GM12864 (cell line): ENCODE measurements at regions not wholly inside any gene's neighbourhood (a gene's known extent, or its start where the extent isn't known, plus 50 kb on each side); places are given as distances from the start of the nearest gene placed in this dataset.
A peak's percentile ranks its signal among the peaks of the same experiment; 100 is the strongest.

Source experiments
- DNase-seq: peaks from one replicate; pipeline ENCODE4 v3.0.0-alpha.2; 2011; ENCODE audit warnings: low read depth
- H3K4me3 ChIP-seq: 2 replicates; pipeline ENCODE4 v1.5.1; 2011; ENCODE audit warnings: mild to moderate bottlenecking, low read depth, low read length, control low read depth
- CTCF ChIP-seq: IDR thresholded peaks from 2 replicates; pipeline ENCODE4 v1.5.1; 2011; ENCODE audit warnings: low read depth, mild to moderate bottlenecking, moderate library complexity, low read length, control low read depth, inconsistent platforms; ENCODE audit errors: missing control alignments

- DNase-seq: no peak
- no peak for TF ChIP-seq CTCF
- H3K4me3 ChIP-seq: no peak overlapping the region
Measured at GRCh38 chr4:144362366-144362765, 221.8 kb upstream of the GYPA start.

DNA sequence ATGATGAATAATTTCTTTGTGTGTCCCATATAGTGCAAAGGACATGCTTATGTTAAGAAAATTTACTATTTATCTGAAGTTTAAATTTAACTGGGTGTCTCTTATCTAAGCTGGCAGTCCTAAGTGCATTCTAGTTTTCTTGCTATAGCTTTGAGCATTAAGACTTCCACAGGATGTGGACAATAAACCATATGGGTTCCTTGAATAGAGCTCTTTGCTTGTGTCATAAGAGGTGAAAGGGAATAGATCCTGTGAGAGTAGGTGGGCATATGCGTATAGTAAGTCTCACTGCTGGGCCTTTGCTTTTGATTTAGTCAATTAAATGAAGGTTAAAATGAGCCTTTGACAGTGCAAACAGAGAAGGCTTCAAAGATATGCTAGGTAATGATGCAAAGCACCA, 223.4 kb upstream of the GYPA start:
- no peak for TF ChIP-seq CTCF
- DNase-seq: no peak
- no peak overlapping the region for H3K4me3 ChIP-seq

DNA sequence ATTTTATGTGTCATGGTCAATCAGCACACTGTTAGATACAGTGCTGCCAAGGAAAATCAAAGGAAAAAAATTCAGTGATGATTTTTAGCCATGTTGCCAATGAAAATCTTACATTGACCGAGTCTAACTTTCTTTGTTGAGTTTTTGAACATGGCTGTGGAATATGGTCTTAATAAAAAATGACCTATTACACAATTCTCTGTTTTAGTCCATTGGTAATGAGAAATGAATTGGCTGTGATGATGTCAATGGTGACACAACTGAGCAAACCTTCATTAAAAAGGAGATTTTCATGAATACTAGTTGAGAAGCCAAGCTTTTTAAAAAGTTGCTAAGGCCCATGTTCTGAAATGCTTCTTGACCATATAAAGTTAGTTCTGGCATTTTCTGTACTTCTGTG, 225.9 kb upstream of the GYPA start:
- TF ChIP-seq CTCF: no peak
- DNase-seq: no peak
- H3K4me3 ChIP-seq: no peak overlapping the region

- no peak for DNase-seq
- no peak for TF ChIP-seq CTCF
- no peak overlapping the region for H3K4me3 ChIP-seq
Measured at GRCh38 chr4:144371485-144371884, 231.0 kb upstream of the GYPA start.

DNA sequence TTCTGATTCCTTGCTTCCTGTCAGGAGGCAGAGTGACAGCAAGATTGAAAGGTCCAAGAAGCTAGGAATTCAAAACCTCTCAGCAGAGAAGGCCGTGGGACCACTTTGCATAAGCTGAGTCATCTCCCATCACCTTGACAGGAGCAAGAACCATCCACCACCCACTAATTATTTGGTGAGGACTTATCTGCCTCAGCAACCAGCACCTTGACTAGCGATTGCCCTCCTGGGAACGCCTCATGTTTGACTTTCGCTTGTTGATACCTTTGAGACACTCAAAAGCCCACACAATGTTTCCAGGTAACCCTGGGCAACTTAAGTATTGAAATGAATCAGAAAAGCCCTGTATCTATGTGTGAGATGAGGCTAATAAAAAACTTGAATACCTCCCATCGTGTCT, 233.5 kb upstream of the GYPA start:
- TF ChIP-seq CTCF: no peak
- no peak overlapping the region for H3K4me3 ChIP-seq
- DNase-seq: peak; percentile 26

DNA sequence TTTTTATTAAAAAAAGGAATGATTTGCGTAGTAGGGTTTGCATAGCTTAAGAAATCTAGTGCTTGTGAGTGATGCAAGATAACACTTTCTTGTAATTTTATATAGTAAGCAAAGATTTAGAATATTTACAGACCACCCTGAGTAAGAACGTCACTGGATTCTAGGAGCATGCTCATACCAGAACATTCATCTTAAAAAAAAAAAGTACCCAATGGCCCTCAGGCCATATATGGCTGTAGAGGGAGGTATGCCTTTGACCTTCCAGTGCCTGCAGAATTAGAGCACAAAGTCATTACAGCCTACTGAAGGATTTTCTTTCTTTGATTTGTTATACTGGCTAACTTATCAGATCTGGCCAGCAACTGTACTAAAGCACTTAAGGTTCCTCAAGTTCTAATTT, 236.3 kb upstream of the GYPA start:
- no peak overlapping the region for H3K4me3 ChIP-seq
- TF ChIP-seq CTCF: no peak
- DNase-seq: no peak

DNA sequence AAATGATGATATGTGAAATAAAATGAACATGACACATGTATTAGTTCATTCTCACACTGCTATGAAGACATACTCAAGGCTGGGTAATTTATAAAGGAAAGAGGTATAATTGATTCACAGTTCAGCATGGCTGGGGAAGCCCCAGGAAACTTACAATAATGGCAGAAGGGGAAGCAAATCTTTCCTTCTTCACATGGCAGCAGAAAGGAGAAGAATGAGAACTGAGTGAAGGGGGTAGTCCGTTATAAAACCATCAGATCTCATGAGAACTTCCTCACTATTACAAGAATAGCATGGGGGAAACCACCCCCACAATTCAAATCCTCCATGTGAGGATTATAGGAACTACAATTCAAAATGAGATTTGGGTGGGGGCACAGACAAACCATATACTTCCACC, 243.9 kb upstream of the GYPA start:
- no peak for DNase-seq
- TF ChIP-seq CTCF: no peak
- H3K4me3 ChIP-seq: no peak overlapping the region
